GM10266 (cell line): ENCODE measurements at regions not wholly inside any gene's neighbourhood (a gene's known extent, or its start where the extent isn't known, plus 50 kb on each side); places are given as distances from the start of the nearest gene placed in this dataset.

Experiments
- DNase-seq: peaks from one replicate; pipeline ENCODE4 v3.0.0; 2012; ENCODE audit errors: extremely low spot score
- CTCF ChIP-seq: IDR thresholded peaks from 2 replicates; pipeline ENCODE4 v1.5.1; 2012; ENCODE audit warnings: mild to moderate bottlenecking, low read depth; ENCODE audit not compliant: control insufficient read depth, insufficient read depth; ENCODE audit errors: missing control alignments

DNA sequence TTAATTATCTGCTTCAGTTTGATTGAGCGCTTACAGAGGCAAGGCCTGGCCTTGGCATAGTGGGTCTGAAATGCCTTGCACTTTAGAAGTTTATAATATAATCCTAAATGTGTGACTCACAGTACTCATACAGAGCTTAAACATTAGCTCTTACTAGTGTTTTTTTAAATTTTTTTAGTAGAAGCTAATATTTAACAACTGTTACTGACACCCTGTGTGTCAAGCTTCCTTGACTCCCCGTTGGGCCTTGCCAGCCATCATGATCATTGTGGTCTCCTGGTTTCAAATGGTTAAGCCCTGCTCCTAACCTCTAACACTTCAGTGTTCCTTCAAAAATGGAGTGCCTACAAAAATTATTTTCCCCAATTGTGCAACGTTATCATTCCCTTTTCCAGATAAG lies 126.9 kb downstream of the GALC start:
- no peak for TF ChIP-seq CTCF
- no peak for DNase-seq

- no peak for DNase-seq
- TF ChIP-seq CTCF: no peak
These were observed 128.4 kb downstream of the GALC start for GRCh38 chr14:87864356-87865270.

GRCh38 chr14:87863047-87863446 lies 129.9 kb downstream of the GALC start:
- no peak for DNase-seq
- TF ChIP-seq CTCF: no peak

DNA sequence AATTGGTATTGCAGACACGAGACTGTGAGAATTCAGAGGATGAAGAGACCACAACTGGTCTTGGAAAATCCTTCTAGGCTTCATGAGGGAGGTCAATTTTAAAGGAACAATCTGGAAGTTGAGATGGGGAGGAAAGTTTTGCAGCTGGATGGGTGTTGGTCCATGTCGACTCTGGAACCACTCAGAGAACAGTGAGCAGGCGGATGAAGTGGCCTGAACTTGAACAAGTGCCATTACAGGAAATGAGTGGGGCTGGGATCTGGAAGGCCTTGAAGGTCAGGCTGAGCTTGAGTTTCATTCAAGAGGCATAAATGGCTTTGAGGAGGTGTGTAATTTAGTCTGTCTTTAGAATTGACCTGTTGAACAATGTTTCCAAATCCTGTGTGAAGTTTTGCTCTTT lies 140.9 kb downstream of the GALC start:
- no peak for TF ChIP-seq CTCF

DNA sequence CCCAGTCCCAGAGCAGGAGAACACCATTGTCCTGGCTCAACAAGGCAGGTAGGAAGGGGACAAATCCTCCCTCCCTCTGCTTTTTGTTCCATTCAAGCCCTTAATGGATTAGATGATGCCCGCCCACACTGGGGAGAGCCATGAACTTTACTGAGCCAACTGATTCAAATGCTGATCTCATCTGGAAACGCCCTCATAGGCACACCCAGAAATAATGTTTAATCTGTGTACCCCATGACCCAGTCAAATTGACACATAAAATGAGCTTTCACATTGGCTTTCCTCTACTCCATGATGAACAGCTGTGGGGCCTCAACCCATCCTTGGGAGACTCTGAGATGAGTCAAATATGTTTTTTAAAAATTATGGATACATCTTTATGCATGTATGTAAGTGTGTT lies 141.8 kb downstream of the GALC start:
- no peak for DNase-seq
- TF ChIP-seq CTCF: no peak

More for the DNA sequence above, 140.9 kb downstream of the GALC start:
- no peak for DNase-seq

- TF ChIP-seq CTCF: no peak
- no peak for DNase-seq
These were observed 145.7 kb downstream of the GALC start for GRCh38 chr14:87847216-87847755.

GRCh38 chr14:87840906-87841305 lies 152.1 kb downstream of the GALC start:
- no peak for DNase-seq
- no peak for TF ChIP-seq CTCF
